GM20000 (cell line): ENCODE measurements at regions not wholly inside any gene's neighbourhood (a gene's known extent, or its start where the extent isn't known, plus 50 kb on each side); places are given as distances from the start of the nearest gene placed in this dataset.

Experiments
- DNase-seq: peaks from one replicate; pipeline ENCODE4 v3.0.0; 2012; ENCODE audit warnings: low spot score
- CTCF ChIP-seq: IDR thresholded peaks from 2 replicates; pipeline ENCODE4 v1.5.1; 2012; ENCODE audit warnings: mild to moderate bottlenecking, control low read depth; ENCODE audit errors: extremely low read depth, missing control alignments

GRCh38 chr10:78559661-78560340 is 509.0 kb upstream of the ZMIZ1 start:
- DNase-seq, result no peak

GRCh38 chr10:78560341-78560688 is 508.5 kb upstream of the ZMIZ1 start:
- no peak for DNase-seq
- no peak for TF ChIP-seq CTCF

More at GRCh38 chr10:78559661-78560340, 509.0 kb upstream of the ZMIZ1 start:
- TF ChIP-seq CTCF, result no peak

- TF ChIP-seq CTCF, result no peak
- no peak for DNase-seq
These were observed 505.5 kb upstream of the ZMIZ1 start for GRCh38 chr10:78563314-78563713.

- no peak for TF ChIP-seq CTCF
- DNase-seq, result no peak
These were observed 502.9 kb upstream of the ZMIZ1 start for GRCh38 chr10:78565841-78566240.

GRCh38 chr10:78566284-78567111 is 502.3 kb upstream of the ZMIZ1 start:
- no peak for DNase-seq
- TF ChIP-seq CTCF, result no peak

GRCh38 chr10:78567680-78568455 is 500.9 kb upstream of the ZMIZ1 start:
- TF ChIP-seq CTCF, result no peak
- DNase-seq, result no peak

- TF ChIP-seq CTCF, result no peak
These were observed 500.1 kb upstream of the ZMIZ1 start for GRCh38 chr10:78568620-78569019.

More at GRCh38 chr10:78568620-78569019, 500.1 kb upstream of the ZMIZ1 start:
- DNase-seq, result no peak
